A549 (cell line): ENCODE measurements at regions not wholly inside any gene's neighbourhood (a gene's known extent, or its start where the extent isn't known, plus 50 kb on each side); places are given as distances from the start of the nearest gene placed in this dataset.
"Not testable (repeated sequence)": the region's sequence is repeated elsewhere in the genome, so short reads cannot be mapped to it uniquely, and the experiment has no call there.

Source experiments
- CEBPB ChIP-seq, 2 experiments: fragments of >200 bp in 1 of 2; sonication (Bioruptor Twin) in 1 of 2; formaldehyde crosslinking in 1 of 2; IDR thresholded peaks; 2 replicates each; pipeline ENCODE4 v1.6.1; 2012 to 2016
- CTCF ChIP-seq: fragments of >200 bp; sonication (Bioruptor Twin); formaldehyde crosslinking; IDR thresholded peaks from 3 replicates; pipeline ENCODE4 v1.5.1; 2016
- EHMT2 ChIP-seq: fragments of 200-600 bp; sonication (generic); IDR thresholded peaks from 2 replicates; pipeline ENCODE4 v1.6.1; 2016; ENCODE audit warnings: antibody characterized with exemption, low read depth, mild to moderate bottlenecking, moderate library complexity
- EP300 ChIP-seq, 2 experiments: fragments of >200 bp; sonication (Bioruptor Twin); formaldehyde crosslinking; IDR thresholded peaks; 2 replicates in 1 of 2; 3 replicates in 1 of 2; pipeline ENCODE4 v1.6.1; 2016 to 2017
- HDAC2 ChIP-seq: fragments of 200-600 bp; sonication (generic); IDR thresholded peaks from 2 replicates; pipeline ENCODE4 v1.6.1; 2016
- KDM1A ChIP-seq: fragments of 200-600 bp; sonication (generic); IDR thresholded peaks from 2 replicates; pipeline ENCODE4 v1.6.1; 2016; ENCODE audit warnings: low read depth, mild to moderate bottlenecking
- MAX ChIP-seq: IDR thresholded peaks from 2 replicates; pipeline ENCODE4 v1.6.1; 2012
- MYC ChIP-seq: IDR thresholded peaks from 2 replicates; pipeline ENCODE4 v1.6.1; 2012; ENCODE audit warnings: mild to moderate bottlenecking, inconsistent platforms, low read length, improper control_type of control experiment, borderline replicate concordance
- PHF8 ChIP-seq: fragments of 200-600 bp; sonication (generic); IDR thresholded peaks from 2 replicates; pipeline ENCODE4 v1.6.1; 2016; ENCODE audit warnings: low read depth, mild to moderate bottlenecking, antibody characterized with exemption, moderate library complexity, borderline replicate concordance
- POLR2A ChIP-seq: IDR thresholded peaks from 2 replicates; pipeline ENCODE4 v1.6.1; 2012; ENCODE audit warnings: mild to moderate bottlenecking, low read length
- RCOR1 ChIP-seq: fragments of 150-350 bp; IDR thresholded peaks from 2 replicates; pipeline ENCODE4 v1.6.1; 2014; ENCODE audit warnings: antibody characterized with exemption, low read length, low read depth
- REST ChIP-seq: fragments of 200-600 bp; sonication (generic); IDR thresholded peaks from 2 replicates; pipeline ENCODE4 v1.6.1; 2016; ENCODE audit warnings: antibody characterized with exemption, mild to moderate bottlenecking, moderate library complexity
- RNF2 ChIP-seq: fragments of 200-600 bp; sonication (generic); IDR thresholded peaks from 2 replicates; pipeline ENCODE4 v1.6.1; 2016; ENCODE audit warnings: low read depth, mild to moderate bottlenecking, antibody characterized with exemption, moderate library complexity, borderline replicate concordance
- USF2 ChIP-seq: fragments of 450-650 bp; IDR thresholded peaks from 2 replicates; pipeline ENCODE4 v1.6.1; 2014; ENCODE audit warnings: antibody characterized with exemption

GRCh38 chr1:8118736-8119135 is 92.6 kb upstream of the ERRFI1 start:
- TF ChIP-seq CTCF; KDM1A; POLR2A; MYC; REST; EHMT2; EP300 (IDR thresholded peaks at IDR 0.05); RCOR1; RNF2; USF2; HDAC2; PHF8; MAX: not testable (repeated sequence)
- peak in 1 of 2 experiments; percentile 35; a peak in 2 of 4 replicates for TF ChIP-seq CEBPB (IDR thresholded peaks at IDR 0.05)
